Liver (tissue), 8 donors: ENCODE measurements at regions not wholly inside any gene's neighbourhood (a gene's known extent, or its start where the extent isn't known, plus 50 kb on each side); places are given as distances from the start of the nearest gene placed in this dataset.

ENCODE experiments used
- DNase-seq: peaks from one replicate; pipeline ENCODE4 v3.0.0-alpha.2; 2017; ENCODE audit warnings: low spot score
- H3K27ac ChIP-seq, 2 donors: one replicate each; pipeline ENCODE4 v1.7.0; 2013; ENCODE audit warnings: inconsistent platforms in 2 of 2, low read length in 2 of 2, control low read depth in 1 of 2, low read depth in 1 of 2, mild to moderate bottlenecking in 1 of 2
- H3K27me3 ChIP-seq, 4 donors: one replicate each; pipeline versions ENCODE4 v1.6.1 to v1.7.0; 2013; ENCODE audit warnings: low read length in 3 of 4, inconsistent platforms in 1 of 4, mild to moderate bottlenecking in 1 of 4, moderate library complexity in 1 of 4; ENCODE audit not compliant: control insufficient read depth in 4 of 4, insufficient read depth in 4 of 4
- H3K36me3 ChIP-seq, 4 donors: one replicate each; pipeline versions ENCODE4 v1.6.1 to v1.7.0; 2013; ENCODE audit warnings: low read length in 3 of 4, mild to moderate bottlenecking in 3 of 4, low read depth in 1 of 4, moderate library complexity in 1 of 4; ENCODE audit not compliant: control insufficient read depth in 4 of 4, insufficient read depth in 3 of 4
- H3K4me1 ChIP-seq, 4 donors: one replicate each; pipeline versions ENCODE4 v1.6.1 to v1.7.0; 2013; ENCODE audit warnings: low read length in 3 of 4, mild to moderate bottlenecking in 3 of 4, moderate library complexity in 1 of 4; ENCODE audit not compliant: control insufficient read depth in 4 of 4, insufficient read depth in 4 of 4
- H3K4me3 ChIP-seq, 3 donors: one replicate each; pipeline versions ENCODE4 v1.6.1 to v1.7.0; 2013; ENCODE audit warnings: low read length in 3 of 3, control low read depth in 1 of 3, low read depth in 1 of 3, mild to moderate bottlenecking in 1 of 3
- H3K9ac ChIP-seq, 2 donors: one replicate each; pipeline ENCODE4 v1.7.0; 2013; ENCODE audit warnings: low read length in 2 of 2, mild to moderate bottlenecking in 2 of 2, moderate library complexity in 2 of 2, control low read depth in 1 of 2, low read depth in 1 of 2
- H3K9me3 ChIP-seq, 4 donors: one replicate each; pipeline versions ENCODE4 v1.6.1 to v1.7.0; 2013; ENCODE audit warnings: low read length in 3 of 4; ENCODE audit not compliant: control insufficient read depth in 4 of 4
- EGR1 ChIP-seq, 2 donors: IDR thresholded peaks; 2 replicates each; pipeline ENCODE4 v1.6.1; 2016 to 2018; ENCODE audit warnings: antibody characterized with exemption in 2 of 2, low read depth in 2 of 2
- FOXA1 ChIP-seq: IDR thresholded peaks from 2 replicates; pipeline ENCODE4 v1.6.1; 2016; ENCODE audit warnings: antibody characterized with exemption
- FOXA2 ChIP-seq: IDR thresholded peaks from 2 replicates; pipeline ENCODE4 v1.6.1; 2016; ENCODE audit warnings: antibody characterized with exemption
- GABPA ChIP-seq, 2 donors: IDR thresholded peaks in 1 of 2; conservative IDR thresholded peaks in 1 of 2; 2 replicates each; pipeline ENCODE4 v1.6.1; 2016; ENCODE audit warnings: antibody characterized with exemption in 2 of 2, mild to moderate bottlenecking in 1 of 2, moderate library complexity in 1 of 2
- HNF4A ChIP-seq, 2 donors: conservative IDR thresholded peaks; 2 replicates each; pipeline ENCODE4 v1.6.1; 2016; ENCODE audit warnings: antibody characterized with exemption in 2 of 2, mild to moderate bottlenecking in 2 of 2
- HNF4G ChIP-seq: IDR thresholded peaks from 2 replicates; pipeline ENCODE4 v1.6.1; 2016; ENCODE audit warnings: antibody characterized with exemption
- JUND ChIP-seq, 2 donors: IDR thresholded peaks; 2 replicates each; pipeline ENCODE4 v1.6.1; 2016; ENCODE audit warnings: antibody characterized with exemption in 2 of 2
- NR2F2 ChIP-seq: IDR thresholded peaks from 2 replicates; pipeline ENCODE4 v1.6.1; 2016; ENCODE audit warnings: antibody characterized with exemption
- RAD21 ChIP-seq, 2 donors: IDR thresholded peaks; 2 replicates each; pipeline ENCODE4 v1.6.1; 2016; ENCODE audit warnings: antibody characterized with exemption in 2 of 2, mild to moderate bottlenecking in 2 of 2
- RXRA ChIP-seq, 2 donors: IDR thresholded peaks; 2 replicates each; pipeline ENCODE4 v1.6.1; 2017 to 2018; ENCODE audit warnings: antibody characterized with exemption in 2 of 2, mild to moderate bottlenecking in 1 of 2
- SP1 ChIP-seq: IDR thresholded peaks from 2 replicates; pipeline ENCODE4 v1.6.1; 2018; ENCODE audit warnings: antibody characterized with exemption, mild to moderate bottlenecking
- TAF1 ChIP-seq: conservative IDR thresholded peaks from 2 replicates; pipeline ENCODE4 v1.6.1; 2016; ENCODE audit warnings: antibody characterized with exemption, mild to moderate bottlenecking
- YY1 ChIP-seq: IDR thresholded peaks from 2 replicates; pipeline ENCODE4 v1.6.1; 2016; ENCODE audit warnings: antibody characterized with exemption, mild to moderate bottlenecking
- WGBS: extraction: QIAGEN DNeasy Blood & Tissue Kit; methylation state at CpG from one replicate; pipeline ENCODE4 v1.1.7; 2013; 5-methylcytosine and 5-hydroxymethylcytosine counted together
- TF ChIP-seq, protein P1 (sequence below): IDR thresholded peaks from 2 replicates; pipeline ENCODE4 v1.6.1; 2016; ENCODE audit warnings: antibody characterized with exemption
- TF ChIP-seq, protein P2 (sequence below): IDR thresholded peaks from 2 replicates; pipeline ENCODE4 v1.6.1; 2016; ENCODE audit warnings: antibody characterized with exemption
- TF ChIP-seq, protein P3 (sequence below): IDR thresholded peaks from 2 replicates; pipeline ENCODE4 v1.6.1; 2016; ENCODE audit warnings: antibody characterized with exemption
- TF ChIP-seq, protein P4 (sequence below): fragments of 150-350 bp; IDR thresholded peaks from 2 replicates; pipeline ENCODE4 v1.5.1; 2017; ENCODE audit warnings: improper control_type of control experiment, low read depth, low read length; ENCODE audit not compliant: missing input control
- TF ChIP-seq, protein P5 (sequence below): IDR thresholded peaks from 2 replicates; pipeline ENCODE4 v1.6.1; 2016; ENCODE audit warnings: antibody characterized with exemption, mild to moderate bottlenecking
- donor health status: healthy.
- donor health status: healthy.
- donor health status: healthy.
- donor health status: healthy.
- donor health status: healthy.

DNA sequence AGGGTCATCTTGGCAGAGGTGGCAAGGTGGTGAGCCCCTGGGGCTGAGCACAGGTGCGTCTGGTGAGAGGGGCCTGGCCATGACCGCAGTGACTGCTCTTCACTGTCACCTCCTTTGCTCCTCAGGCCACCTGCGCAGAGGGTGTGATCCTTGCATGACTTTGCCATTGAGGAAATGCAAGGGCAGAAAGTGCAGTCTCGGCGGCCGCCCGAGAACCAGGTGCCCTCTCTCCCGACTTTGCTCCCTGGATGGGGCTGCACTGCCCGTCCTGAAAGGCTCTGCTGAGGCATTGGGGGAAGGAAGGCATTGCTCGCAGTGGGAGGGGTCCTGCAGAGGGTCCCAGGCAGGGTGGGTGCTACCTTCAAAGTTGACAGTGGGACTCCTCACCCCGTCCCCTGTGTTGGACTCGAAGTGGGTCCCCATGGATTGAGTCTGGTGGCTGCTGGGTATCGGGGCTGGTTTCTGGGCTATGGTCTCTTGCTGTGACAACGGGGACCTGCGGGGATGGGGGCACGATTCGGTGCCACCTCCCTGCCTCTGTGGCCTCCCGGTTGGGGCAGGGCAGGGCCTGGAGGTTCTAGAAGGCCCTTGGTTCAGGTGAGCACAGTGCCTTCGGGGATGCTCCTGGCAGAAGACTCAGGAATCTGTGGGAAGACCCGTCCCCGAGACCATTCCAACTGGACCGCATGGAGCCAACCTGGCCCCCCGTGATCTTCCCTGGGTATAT, 1239.4 kb downstream of the BRD1 start:
- Histone ChIP-seq H3K9me3 (no peaks in the 10 kb centered on the region), H3K36me3 (no peaks in the 10 kb centered on the region), H3K4me1 (no peaks in the 10 kb centered on the region), H3K4me3 (no peak overlapping the region), H3K27me3 (no peaks in the 10 kb centered on the region), H3K27ac (no peak overlapping the region), H3K9ac (no peak overlapping the region)
- WGBS = 88% methylated on average over 23 of the region's 23 CpGs
- TF ChIP-seq NR2F2 (no peak), YY1 (no peak), RXRA (IDR thresholded peaks at IDR 0.05) (no peak), FOXA1 (no peak), SP1 (no peak), HNF4G (no peak), JUND (IDR thresholded peaks at IDR 0.05) (no peak), HNF4A (conservative IDR thresholded peaks at IDR 0.05) (no peak)
- TF ChIP-seq, protein P1, sequence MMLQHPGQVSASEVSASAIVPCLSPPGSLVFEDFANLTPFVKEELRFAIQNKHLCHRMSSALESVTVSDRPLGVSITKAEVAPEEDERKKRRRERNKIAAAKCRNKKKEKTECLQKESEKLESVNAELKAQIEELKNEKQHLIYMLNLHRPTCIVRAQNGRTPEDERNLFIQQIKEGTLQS = no peak
- TF ChIP-seq, protein P2, sequence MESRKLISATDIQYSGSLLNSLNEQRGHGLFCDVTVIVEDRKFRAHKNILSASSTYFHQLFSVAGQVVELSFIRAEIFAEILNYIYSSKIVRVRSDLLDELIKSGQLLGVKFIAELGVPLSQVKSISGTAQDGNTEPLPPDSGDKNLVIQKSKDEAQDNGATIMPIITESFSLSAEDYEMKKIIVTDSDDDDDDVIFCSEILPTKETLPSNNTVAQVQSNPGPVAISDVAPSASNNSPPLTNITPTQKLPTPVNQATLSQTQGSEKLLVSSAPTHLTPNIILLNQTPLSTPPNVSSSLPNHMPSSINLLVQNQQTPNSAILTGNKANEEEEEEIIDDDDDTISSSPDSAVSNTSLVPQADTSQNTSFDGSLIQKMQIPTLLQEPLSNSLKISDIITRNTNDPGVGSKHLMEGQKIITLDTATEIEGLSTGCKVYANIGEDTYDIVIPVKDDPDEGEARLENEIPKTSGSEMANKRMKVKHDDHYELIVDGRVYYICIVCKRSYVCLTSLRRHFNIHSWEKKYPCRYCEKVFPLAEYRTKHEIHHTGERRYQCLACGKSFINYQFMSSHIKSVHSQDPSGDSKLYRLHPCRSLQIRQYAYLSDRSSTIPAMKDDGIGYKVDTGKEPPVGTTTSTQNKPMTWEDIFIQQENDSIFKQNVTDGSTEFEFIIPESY = no peak
- DNase-seq = no peak

DNA sequence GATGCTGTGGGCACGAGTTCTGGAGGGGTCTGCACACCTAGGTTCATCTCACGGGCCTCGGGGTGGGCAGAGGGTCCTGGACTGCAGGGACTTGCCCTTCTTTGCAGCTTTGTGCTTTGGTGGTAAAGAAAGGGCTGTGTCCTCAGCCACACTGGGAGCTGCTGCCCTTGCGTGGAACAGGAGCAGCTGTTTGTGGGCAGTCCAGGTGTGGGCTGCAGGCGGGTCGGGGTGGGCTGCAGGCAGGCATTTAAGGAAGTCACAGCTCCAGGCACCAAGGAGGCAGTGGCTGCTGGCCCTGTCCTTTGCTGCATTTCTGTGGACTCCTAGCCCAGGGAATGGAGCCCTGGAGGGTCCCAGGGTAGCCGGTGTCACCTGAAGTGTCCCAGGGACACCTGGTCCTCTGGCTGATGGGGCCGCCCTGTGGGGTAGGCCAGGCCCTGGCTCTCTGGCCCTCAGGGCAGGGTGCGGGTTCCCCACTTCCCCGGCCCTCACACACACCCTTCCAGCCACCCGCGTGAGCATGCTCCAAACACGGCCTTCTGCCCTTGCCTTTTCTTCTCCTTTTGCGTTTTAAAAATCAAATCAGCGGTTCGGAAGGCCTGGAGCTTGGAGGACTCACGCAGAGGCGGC, 1240.3 kb downstream of the BRD1 start:
- no peak overlapping the region for H3K4me3 ChIP-seq
- TF ChIP-seq, protein P3, sequence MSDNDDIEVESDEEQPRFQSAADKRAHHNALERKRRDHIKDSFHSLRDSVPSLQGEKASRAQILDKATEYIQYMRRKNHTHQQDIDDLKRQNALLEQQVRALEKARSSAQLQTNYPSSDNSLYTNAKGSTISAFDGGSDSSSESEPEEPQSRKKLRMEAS = no peak
- TF ChIP-seq NR2F2 = no peak
- TF ChIP-seq HNF4A (conservative IDR thresholded peaks at IDR 0.05) = no peak
- TF ChIP-seq, protein P4, sequence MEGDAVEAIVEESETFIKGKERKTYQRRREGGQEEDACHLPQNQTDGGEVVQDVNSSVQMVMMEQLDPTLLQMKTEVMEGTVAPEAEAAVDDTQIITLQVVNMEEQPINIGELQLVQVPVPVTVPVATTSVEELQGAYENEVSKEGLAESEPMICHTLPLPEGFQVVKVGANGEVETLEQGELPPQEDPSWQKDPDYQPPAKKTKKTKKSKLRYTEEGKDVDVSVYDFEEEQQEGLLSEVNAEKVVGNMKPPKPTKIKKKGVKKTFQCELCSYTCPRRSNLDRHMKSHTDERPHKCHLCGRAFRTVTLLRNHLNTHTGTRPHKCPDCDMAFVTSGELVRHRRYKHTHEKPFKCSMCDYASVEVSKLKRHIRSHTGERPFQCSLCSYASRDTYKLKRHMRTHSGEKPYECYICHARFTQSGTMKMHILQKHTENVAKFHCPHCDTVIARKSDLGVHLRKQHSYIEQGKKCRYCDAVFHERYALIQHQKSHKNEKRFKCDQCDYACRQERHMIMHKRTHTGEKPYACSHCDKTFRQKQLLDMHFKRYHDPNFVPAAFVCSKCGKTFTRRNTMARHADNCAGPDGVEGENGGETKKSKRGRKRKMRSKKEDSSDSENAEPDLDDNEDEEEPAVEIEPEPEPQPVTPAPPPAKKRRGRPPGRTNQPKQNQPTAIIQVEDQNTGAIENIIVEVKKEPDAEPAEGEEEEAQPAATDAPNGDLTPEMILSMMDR = no peak
- TF ChIP-seq, protein P5, sequence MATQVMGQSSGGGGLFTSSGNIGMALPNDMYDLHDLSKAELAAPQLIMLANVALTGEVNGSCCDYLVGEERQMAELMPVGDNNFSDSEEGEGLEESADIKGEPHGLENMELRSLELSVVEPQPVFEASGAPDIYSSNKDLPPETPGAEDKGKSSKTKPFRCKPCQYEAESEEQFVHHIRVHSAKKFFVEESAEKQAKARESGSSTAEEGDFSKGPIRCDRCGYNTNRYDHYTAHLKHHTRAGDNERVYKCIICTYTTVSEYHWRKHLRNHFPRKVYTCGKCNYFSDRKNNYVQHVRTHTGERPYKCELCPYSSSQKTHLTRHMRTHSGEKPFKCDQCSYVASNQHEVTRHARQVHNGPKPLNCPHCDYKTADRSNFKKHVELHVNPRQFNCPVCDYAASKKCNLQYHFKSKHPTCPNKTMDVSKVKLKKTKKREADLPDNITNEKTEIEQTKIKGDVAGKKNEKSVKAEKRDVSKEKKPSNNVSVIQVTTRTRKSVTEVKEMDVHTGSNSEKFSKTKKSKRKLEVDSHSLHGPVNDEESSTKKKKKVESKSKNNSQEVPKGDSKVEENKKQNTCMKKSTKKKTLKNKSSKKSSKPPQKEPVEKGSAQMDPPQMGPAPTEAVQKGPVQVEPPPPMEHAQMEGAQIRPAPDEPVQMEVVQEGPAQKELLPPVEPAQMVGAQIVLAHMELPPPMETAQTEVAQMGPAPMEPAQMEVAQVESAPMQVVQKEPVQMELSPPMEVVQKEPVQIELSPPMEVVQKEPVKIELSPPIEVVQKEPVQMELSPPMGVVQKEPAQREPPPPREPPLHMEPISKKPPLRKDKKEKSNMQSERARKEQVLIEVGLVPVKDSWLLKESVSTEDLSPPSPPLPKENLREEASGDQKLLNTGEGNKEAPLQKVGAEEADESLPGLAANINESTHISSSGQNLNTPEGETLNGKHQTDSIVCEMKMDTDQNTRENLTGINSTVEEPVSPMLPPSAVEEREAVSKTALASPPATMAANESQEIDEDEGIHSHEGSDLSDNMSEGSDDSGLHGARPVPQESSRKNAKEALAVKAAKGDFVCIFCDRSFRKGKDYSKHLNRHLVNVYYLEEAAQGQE = no peak
- no peak for TF ChIP-seq YY1
- no peak for TF ChIP-seq EGR1 (IDR thresholded peaks at IDR 0.05; ENCODE audit: low read depth in 2 of 2)
- TF ChIP-seq JUND (IDR thresholded peaks at IDR 0.05) = no peak
- no peak for TF ChIP-seq HNF4G
- TF ChIP-seq RAD21 (IDR thresholded peaks at IDR 0.05) = no peak
- TF ChIP-seq, protein P2 = no peak
- TF ChIP-seq, protein P1 = no peak
- no peak for TF ChIP-seq GABPA (IDR thresholded peaks at IDR 0.05 in 1 of 2, conservative IDR thresholded peaks at IDR 0.05 in 1 of 2)
- no peak for TF ChIP-seq FOXA2
- no peak for TF ChIP-seq RXRA (IDR thresholded peaks at IDR 0.05)
- no peak for TF ChIP-seq SP1
- no peak for TF ChIP-seq TAF1
- TF ChIP-seq FOXA1 = no peak
- H3K27me3 ChIP-seq = no peaks in the 10 kb centered on the region
- H3K9me3 ChIP-seq = no peaks in the 10 kb centered on the region
- 88% methylated on average over 18 of the region's 18 CpGs for WGBS
- no peak for DNase-seq
- no peak overlapping the region for H3K27ac ChIP-seq
- H3K4me1 ChIP-seq = no peaks in the 10 kb centered on the region
- no peaks in the 10 kb centered on the region for H3K36me3 ChIP-seq
- no peak overlapping the region for H3K9ac ChIP-seq
